H4 (cell line): ENCODE measurements at regions not wholly inside any gene's neighbourhood (a gene's known extent, or its start where the extent isn't known, plus 50 kb on each side); places are given as distances from the start of the nearest gene placed in this dataset.

Experiments
- DNase-seq: peaks from one replicate; pipeline ENCODE4 v3.0.0-alpha.2; 2015; ENCODE audit warnings: low spot score

GRCh38 chr16:79713609-79714309, 113.2 kb upstream of the MAF start:
- no peak for DNase-seq

GRCh38 chr16:79712276-79712675, 111.7 kb upstream of the MAF start:
- no peak for DNase-seq

GRCh38 chr16:79707876-79708275, 107.3 kb upstream of the MAF start:
- DNase-seq = no peak

GRCh38 chr16:79703066-79703465, 102.5 kb upstream of the MAF start:
- no peak for DNase-seq

GRCh38 chr16:79698341-79698753, 97.8 kb upstream of the MAF start:
- DNase-seq = no peak

GRCh38 chr16:79697562-79698112, 97.1 kb upstream of the MAF start:
- no peak for DNase-seq

GRCh38 chr16:79691007-79691406, 90.5 kb upstream of the MAF start:
- DNase-seq = no peak

- DNase-seq = no peak
Observed at GRCh38 chr16:79690159-79690558, 89.6 kb upstream of the MAF start.

GRCh38 chr16:79687249-79688130, 87.0 kb upstream of the MAF start:
- DNase-seq = no peak

GRCh38 chr16:79685871-79686270, 85.3 kb upstream of the MAF start:
- no peak for DNase-seq

- DNase-seq = no peak
Observed at GRCh38 chr16:79679334-79679733, 78.8 kb upstream of the MAF start.

GRCh38 chr16:79677799-79678530, 77.4 kb upstream of the MAF start:
- peak; percentile 47 for DNase-seq

- DNase-seq = no peak
Observed at GRCh38 chr16:79673635-79674034, 73.1 kb upstream of the MAF start.

- DNase-seq = no peak
Observed at GRCh38 chr16:79672524-79672923, 72.0 kb upstream of the MAF start.

GRCh38 chr16:79668502-79668901, 68.0 kb upstream of the MAF start:
- DNase-seq = no peak

GRCh38 chr16:79665970-79666369, 65.4 kb upstream of the MAF start:
- no peak for DNase-seq

- DNase-seq = no peak
Observed at GRCh38 chr16:79664407-79664806, 63.9 kb upstream of the MAF start.

GRCh38 chr16:79662669-79663313, 62.3 kb upstream of the MAF start:
- no peak for DNase-seq

- DNase-seq = no peak
Observed at GRCh38 chr16:79662122-79662521, 61.6 kb upstream of the MAF start.

GRCh38 chr16:79661578-79661977, 61.0 kb upstream of the MAF start:
- no peak for DNase-seq

- no peak for DNase-seq
Observed at GRCh38 chr16:79659344-79659743, 58.8 kb upstream of the MAF start.
